Islet of Langerhans (tissue), 1 donor: ENCODE measurements at regions not wholly inside any gene's neighbourhood (a gene's known extent, or its start where the extent isn't known, plus 50 kb on each side); places are given as distances from the start of the nearest gene placed in this dataset.

ENCODE experiments used
- FAIRE-seq: peaks from one replicate; lab custom pipeline; 2011; peaks lifted over from hg19 to GRCh38; lab: Jason Lieb, UNC

GRCh38 chr21:41671212-41671762 is 95.6 kb downstream of the RIPK4 start:
- no peak for FAIRE-seq

- FAIRE-seq, result no peak
Measured at GRCh38 chr21:41670056-41670805, 96.6 kb downstream of the RIPK4 start.

DNA sequence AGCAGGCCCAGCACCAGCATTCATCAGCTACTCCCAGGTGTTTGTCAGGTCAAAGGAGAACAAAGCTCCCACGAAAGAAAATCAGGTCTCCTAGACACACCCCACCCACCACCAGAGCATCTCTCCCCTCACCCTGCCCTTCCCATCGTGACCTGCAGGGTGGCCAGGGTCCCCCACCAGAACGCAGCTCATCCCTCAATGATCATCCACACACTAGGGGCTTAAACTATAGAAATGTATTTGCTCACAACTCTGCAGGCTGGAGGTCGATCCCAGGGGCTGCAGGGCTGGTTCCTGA is 97.4 kb downstream of the RIPK4 start:
- no peak for FAIRE-seq

GRCh38 chr21:41668686-41669532 is 97.9 kb downstream of the RIPK4 start:
- no peak for FAIRE-seq

- no peak for FAIRE-seq
Measured at GRCh38 chr21:41668051-41668541, 98.8 kb downstream of the RIPK4 start.

DNA sequence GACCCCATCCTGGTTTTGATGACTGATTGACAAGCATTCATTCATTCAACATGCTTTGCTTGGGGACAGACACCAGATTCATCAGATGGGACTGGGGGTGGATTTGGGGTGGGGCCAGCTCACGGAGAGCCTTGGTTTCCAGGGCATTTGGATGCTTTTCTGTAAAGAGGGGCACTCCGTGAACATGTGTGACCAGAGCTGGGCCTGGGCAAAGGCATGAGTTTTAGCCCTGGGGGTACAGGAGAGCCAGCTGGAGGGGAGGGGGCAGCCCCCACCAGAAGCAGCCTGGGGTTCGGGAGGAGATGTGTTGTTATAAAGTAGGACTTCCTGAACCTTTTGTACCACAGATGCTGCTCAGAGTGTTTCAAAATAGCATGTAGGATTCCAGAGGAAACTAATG is 99.7 kb downstream of the RIPK4 start:
- no peak for FAIRE-seq

- FAIRE-seq, result no peak
Measured at GRCh38 chr21:41666641-41667081, 100.2 kb downstream of the RIPK4 start.

GRCh38 chr21:41665766-41666595 is 100.9 kb downstream of the RIPK4 start:
- no peak for FAIRE-seq

DNA sequence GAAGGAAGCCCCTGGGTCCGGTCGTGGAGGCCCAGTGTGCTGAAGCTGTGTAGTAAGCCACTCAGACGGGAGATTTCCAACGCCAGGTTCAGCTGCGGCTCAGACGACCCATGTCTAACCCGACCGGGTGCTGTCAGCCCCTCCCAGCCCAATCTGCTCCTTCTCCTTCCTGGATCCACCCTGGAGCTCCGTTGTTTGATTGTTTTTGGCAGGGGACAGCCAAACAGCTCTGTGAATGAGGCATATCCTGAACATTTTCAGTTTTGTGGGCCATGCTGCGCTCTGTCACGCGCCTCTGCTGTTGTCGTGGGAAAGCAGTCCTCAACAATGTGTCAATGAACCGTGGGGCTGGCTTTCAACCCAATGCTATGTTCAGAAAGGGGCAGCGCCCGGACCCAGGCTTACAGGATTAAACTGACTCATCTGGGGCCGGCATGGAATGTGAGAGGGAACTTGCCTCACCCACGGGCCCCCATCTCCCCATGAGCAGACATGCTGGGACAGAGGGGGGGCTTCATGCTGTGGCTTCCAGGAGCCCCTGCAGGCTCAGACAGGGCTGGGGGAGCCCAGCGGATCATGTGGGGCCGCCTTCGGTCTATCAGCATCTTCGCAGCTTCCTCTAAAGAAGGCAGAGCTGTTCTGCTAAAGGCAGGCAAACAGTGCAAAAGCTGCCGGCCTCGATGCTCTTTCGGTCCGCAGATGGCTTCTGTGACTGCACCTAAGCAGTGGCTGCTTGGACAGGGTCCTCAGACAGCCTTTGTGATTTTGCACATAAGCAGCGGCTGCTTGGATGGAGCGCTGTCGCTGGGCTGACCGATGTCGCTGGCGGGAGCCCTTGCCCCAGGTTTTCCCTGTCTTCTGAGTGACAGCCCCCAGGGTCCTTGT is 101.7 kb downstream of the RIPK4 start:
- FAIRE-seq, result no peak

DNA sequence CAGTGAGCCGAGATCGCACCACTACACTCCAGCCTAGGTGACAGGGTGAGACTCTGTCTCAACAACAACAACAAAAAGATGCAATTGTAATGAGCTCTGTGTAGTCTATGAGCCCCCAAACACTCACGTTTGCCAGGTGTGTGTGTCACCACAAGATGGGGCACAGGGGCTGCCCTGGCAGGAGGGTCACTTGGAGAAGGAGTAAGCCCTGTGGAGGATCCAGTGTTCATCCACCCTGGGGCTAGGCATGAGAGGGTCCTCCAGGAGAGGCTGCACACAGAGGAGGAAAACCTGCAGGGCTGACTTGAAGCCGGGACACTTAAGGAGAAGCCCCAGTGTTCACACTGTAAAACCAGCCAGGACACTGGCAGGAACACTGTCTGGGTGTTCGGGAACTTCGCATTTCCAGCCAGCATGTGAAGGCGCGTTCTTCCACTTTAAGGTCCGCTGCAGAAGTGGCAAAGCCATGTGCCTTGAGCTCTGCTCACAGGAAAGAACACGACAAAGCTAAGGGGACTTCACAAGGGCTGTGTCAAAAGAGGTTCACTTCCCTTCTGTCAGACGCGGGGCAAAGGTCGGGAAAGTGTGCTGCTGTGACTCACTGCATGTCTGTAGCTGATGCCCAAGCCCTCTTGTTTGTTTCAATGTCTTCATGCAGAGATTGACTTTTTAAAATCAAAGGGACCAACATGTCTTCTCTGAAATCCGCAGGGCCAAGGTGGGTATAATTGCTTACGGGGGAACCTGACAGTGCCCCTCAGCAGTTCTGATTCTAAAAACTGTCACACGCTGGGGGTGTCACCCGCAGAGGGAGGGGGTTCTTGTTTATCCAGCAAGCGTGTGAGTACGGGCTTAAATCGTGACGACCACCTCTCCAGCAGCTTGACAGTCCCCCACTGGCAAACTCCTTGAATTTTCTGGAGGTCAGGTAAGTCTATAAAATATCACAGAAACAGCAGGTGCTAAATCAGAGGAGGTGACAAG is 102.8 kb downstream of the RIPK4 start:
- FAIRE-seq, result no peak

DNA sequence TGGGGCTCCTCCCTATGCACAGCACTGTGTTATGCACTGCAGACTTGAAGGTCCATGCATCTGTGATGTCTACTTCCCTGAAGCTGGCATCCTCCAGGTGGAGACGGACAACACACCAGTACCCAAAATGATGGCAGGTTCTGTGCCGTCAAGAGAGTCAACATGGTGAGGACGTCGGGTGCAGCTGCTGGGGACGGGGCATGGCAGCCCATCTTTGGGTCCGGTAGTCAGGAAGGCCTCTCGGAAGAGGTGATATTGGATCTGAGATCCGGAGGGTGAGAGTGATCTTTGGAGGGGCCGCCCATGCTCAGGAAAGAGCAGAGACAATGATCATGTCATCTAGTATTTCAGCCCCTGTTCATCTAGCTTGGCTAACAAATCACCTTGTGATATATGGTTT is 104.1 kb downstream of the RIPK4 start:
- no peak for FAIRE-seq

DNA sequence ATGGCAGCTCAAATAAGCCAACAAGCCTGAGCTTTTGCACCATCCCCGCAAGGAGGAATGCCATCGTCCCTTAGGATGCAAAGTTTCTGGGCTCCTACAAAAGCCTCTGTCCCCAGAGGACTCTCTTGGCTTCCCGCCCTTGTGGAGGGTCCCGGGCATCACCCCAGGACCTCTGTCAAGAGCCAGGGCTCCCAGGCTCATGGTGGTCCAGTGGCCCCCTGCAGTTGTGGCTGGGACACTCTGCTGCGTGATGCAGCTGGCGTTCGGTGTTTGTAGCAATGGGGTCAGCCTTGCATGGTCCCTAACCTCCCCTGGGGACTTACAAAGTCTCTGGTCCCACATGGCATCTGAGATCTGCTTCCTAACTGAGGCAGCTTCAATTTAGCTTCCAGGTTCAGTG is 104.7 kb downstream of the RIPK4 start:
- no peak for FAIRE-seq

DNA sequence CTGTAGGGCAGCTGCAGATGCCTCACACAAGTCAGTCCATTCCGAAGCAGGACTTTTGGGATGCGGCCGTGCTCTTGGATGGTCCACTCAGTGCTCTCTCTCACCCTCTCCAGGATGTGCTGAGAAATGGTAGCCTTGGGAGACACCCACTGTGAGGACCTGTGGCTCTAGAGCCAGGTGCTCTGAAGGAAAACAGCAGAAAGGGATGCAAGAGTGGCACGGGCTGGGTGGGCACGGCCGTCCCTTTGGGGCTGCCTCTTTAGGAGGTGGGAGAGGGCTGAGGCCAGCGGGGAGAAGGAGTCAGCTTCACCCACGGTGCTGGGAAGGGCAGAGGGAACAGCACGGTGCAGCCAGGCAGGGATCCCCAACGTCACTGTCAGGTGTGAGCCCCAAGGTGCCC is 106.1 kb downstream of the RIPK4 start:
- FAIRE-seq, result no peak

- no peak for FAIRE-seq
Measured at GRCh38 chr21:41659791-41660560, 106.9 kb downstream of the RIPK4 start.

- FAIRE-seq, result no peak
Measured at GRCh38 chr21:41656946-41657525, 109.8 kb downstream of the RIPK4 start.

- FAIRE-seq, result no peak
Measured at GRCh38 chr21:41655259-41655658, 111.6 kb downstream of the RIPK4 start.

DNA sequence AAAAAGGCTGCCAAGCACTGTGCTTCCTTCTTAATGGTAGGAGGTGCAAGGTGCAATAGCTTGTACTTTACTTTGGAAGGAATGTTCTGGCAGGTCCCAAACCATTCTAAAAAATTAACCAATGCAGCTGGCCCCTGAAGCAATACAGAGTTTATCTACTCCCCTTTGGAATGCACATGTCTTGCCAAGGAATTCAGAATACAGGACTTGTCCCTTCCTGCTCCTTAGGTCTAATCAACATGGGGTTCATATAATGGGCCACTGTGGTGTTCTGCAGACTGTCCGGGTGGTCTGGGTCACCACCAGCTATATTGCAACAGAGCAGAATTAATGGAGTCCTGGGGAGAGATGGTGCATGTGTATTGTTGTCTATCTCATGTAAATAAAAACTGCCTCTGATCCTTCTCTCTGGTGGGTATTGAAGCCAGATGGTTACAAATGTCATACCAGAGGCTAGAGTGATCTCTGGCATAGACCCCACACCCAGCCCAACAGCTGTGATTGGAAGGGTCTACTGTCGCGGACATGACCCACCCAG is 112.8 kb downstream of the RIPK4 start:
- no peak for FAIRE-seq

DNA sequence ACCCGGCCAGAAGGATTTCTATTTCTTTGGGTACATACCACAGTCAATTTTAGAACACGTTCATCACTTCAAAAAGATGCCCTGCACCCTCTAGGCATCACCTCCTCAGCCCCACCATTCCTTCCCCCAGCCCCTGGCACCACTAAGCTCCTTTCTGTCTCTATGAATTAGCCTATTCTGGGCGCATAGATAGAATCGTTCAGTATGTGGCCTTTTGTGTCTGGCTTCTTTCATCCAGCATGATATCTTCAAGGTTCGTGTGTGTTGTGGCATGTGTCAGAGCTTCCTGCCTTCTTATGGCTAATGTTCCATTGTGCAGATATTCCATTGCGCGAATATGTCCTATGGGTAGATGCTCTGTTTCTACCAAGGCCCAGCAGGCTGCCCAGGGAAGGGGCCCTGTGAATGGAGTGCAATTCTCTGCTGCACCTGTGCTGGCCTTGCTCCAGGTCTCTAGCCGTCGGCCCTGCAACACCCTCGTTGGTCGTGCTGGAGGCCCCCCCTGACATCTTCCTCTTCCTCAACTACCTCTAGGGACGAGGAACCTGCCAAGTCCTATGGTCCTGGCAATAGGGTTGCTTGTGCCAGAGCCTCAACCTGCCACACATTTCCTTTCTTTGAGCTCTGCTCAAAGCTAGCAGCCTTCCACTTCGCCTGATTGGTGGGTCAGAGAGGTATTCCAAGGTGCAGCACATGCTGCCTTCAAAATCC is 113.5 kb downstream of the RIPK4 start:
- no peak for FAIRE-seq
